ENCODE measurements at regions not wholly inside any gene's neighbourhood (a gene's known extent, or its start where the extent isn't known, plus 50 kb on each side); places are given as distances from the start of the nearest gene placed in this dataset.

DNA sequence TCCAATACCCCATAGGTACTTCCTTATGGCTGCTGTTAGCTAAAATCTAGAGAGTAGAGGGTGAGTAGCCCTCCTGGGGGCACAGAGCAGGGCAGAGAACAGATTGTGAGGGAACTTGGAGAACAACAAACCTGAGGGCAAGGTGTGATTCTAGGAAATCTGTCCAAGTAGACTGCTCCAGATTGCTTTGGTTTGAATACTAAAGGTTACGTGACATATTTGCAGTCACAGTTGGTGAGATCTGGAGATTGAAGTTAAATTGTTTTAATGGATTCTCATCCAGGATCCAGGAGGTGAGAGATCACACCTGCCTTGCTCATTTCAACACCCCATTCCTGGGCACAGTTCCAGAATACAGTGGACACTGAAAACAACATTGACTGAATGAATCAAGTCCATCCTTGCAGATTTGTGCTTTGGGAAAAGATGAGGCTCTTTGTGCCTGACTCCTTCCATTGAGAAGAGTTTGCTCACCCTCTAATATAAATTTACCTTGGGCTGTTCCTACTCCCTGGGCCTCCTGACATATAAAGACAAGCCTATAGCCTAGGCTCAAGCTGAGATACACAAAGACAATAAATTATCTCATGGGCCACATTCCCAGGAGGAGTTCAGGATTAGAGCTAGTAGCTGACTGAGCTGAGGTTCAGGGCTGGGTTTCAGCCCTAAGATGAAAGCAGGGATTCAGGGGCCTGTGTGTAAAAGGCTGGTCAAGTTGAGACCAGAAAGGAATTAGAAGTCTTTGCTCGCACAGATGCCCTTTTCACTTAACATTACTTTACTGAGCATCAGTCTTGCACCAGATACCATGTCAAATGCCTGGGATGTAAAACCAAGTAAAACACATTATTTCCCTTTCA lies 400.9 kb upstream of the MCTP2 start:
- peaks cover 3% of the 10 kb centered on the region for H3K4me1 Mint-ChIP-seq (ENCODE audit: low read depth, unreplicated experiment)
- H3K27ac Mint-ChIP-seq (ENCODE audit: unreplicated experiment) = no peak overlapping the region
- no peak for DNase-seq
- TF ChIP-seq, protein P1, sequence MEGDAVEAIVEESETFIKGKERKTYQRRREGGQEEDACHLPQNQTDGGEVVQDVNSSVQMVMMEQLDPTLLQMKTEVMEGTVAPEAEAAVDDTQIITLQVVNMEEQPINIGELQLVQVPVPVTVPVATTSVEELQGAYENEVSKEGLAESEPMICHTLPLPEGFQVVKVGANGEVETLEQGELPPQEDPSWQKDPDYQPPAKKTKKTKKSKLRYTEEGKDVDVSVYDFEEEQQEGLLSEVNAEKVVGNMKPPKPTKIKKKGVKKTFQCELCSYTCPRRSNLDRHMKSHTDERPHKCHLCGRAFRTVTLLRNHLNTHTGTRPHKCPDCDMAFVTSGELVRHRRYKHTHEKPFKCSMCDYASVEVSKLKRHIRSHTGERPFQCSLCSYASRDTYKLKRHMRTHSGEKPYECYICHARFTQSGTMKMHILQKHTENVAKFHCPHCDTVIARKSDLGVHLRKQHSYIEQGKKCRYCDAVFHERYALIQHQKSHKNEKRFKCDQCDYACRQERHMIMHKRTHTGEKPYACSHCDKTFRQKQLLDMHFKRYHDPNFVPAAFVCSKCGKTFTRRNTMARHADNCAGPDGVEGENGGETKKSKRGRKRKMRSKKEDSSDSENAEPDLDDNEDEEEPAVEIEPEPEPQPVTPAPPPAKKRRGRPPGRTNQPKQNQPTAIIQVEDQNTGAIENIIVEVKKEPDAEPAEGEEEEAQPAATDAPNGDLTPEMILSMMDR (IDR thresholded peaks at IDR 0.05; ENCODE audit: partially characterized antibody, unreplicated experiment) = no peak
- peaks cover 3% of the 10 kb centered on the region for H3K27me3 Mint-ChIP-seq (ENCODE audit: unreplicated experiment)
- no peaks in the 10 kb centered on the region for H3K9me3 Mint-ChIP-seq (ENCODE audit: unreplicated experiment)
- H3K36me3 Mint-ChIP-seq (ENCODE audit: unreplicated experiment) = no peaks in the 10 kb centered on the region
- no peak overlapping the region for H3K4me3 Mint-ChIP-seq (ENCODE audit: unreplicated experiment)

DNA sequence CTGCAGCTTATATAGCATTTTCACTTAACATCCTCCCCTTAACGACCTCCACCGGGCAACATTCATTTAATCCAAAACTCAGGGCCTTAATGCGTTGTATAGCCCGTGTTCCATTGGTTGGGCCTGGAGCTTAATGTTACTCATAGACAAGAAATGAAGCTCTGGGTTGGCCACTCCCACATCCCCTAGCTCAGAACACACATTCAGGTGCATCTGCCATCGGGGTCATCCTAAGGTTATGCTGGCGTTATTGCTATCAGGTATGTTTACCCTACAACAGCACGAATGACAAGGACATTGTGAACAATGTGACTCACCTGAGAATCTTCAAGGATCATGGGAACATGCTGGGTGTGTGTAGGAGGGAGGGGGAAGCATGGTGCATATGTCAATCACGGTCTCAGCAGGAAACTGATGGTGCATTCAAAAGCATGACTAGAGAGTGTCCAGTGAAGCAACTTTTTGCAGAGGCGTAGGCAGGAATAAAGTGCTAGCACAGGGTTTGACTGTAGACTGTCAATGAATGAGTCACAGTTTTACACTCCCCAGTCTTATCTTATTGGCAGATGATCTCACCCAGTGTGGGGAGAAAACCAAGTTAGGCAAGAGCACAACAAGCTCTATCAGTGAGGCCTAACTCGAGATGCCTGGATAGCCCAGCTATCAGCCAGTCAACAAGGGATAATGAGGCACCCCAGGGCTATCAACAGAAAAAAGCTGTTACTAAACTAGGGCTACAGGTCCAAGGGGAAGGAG lies 402.1 kb upstream of the MCTP2 start:
- DNase-seq = no peak
- peaks cover 3% of the 10 kb centered on the region for H3K27me3 Mint-ChIP-seq (ENCODE audit: unreplicated experiment)
- no peaks in the 10 kb centered on the region for H3K36me3 Mint-ChIP-seq (ENCODE audit: unreplicated experiment)
- peaks cover 3% of the 10 kb centered on the region for H3K4me1 Mint-ChIP-seq (ENCODE audit: low read depth, unreplicated experiment)
- TF ChIP-seq, protein P1 (IDR thresholded peaks at IDR 0.05; ENCODE audit: partially characterized antibody, unreplicated experiment) = no peak
- H3K9me3 Mint-ChIP-seq (ENCODE audit: unreplicated experiment) = no peaks in the 10 kb centered on the region
- no peak overlapping the region for H3K27ac Mint-ChIP-seq (ENCODE audit: unreplicated experiment)
- H3K4me3 Mint-ChIP-seq (ENCODE audit: unreplicated experiment) = no peak overlapping the region

DNA sequence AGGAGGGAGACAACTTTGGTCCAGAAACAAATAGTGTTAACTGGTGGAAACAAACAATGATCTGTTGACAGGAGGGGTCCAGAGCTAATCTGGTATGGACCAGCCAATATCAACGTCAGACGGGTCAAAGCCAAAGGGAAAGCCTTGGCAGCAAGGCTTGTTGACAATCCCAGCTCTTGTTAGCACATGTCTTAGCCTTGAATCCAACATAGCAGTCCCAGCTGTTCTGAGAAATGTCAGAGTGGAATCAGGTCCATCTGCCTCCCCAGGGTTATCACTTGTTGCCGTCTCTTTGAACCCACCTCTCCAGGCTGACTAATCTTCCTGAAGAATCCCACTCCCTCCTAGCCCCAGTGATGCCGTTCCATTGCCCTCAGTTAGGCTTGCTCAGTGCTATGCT lies 404.6 kb upstream of the MCTP2 start:
- TF ChIP-seq, protein P1 (IDR thresholded peaks at IDR 0.05; ENCODE audit: partially characterized antibody, unreplicated experiment) = no peak
- H3K27me3 Mint-ChIP-seq (ENCODE audit: unreplicated experiment) = peaks cover 3% of the 10 kb centered on the region
- no peak overlapping the region for H3K27ac Mint-ChIP-seq (ENCODE audit: unreplicated experiment)
- DNase-seq = no peak
- no peaks in the 10 kb centered on the region for H3K36me3 Mint-ChIP-seq (ENCODE audit: unreplicated experiment)
- H3K9me3 Mint-ChIP-seq (ENCODE audit: unreplicated experiment) = no peaks in the 10 kb centered on the region
- H3K4me3 Mint-ChIP-seq (ENCODE audit: unreplicated experiment) = no peak overlapping the region
- H3K4me1 Mint-ChIP-seq (ENCODE audit: low read depth, unreplicated experiment) = peaks cover 3% of the 10 kb centered on the region

DNA sequence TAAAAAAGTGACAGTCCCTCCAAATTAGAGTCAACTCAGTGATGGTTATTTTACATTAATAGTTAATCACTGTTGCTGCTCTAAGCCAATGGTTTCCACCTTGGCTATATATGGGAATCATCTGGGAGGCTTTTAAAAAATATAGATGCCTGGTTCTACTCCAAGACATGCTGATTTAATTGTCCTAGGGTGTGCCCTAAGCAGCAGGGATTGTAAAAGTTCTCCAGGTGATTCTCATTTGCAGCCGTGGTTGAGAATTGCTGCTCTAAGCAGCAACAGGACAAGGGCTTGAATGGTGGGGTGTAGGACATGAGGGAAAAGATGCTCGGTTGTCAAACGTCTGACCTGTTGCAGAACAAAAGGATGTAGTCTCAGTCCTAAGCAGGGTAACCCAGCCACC lies 405.1 kb upstream of the MCTP2 start:
- Mint-ChIP-seq H3K36me3 (ENCODE audit: unreplicated experiment) (no peaks in the 10 kb centered on the region), H3K4me3 (ENCODE audit: unreplicated experiment) (no peak overlapping the region), H3K4me1 (ENCODE audit: low read depth, unreplicated experiment) (peaks cover 3% of the 10 kb centered on the region), H3K9me3 (ENCODE audit: unreplicated experiment) (no peaks in the 10 kb centered on the region), H3K27me3 (ENCODE audit: unreplicated experiment) (peaks cover 3% of the 10 kb centered on the region), H3K27ac (ENCODE audit: unreplicated experiment) (no peak overlapping the region)
- no peak for DNase-seq
- TF ChIP-seq, protein P1 (IDR thresholded peaks at IDR 0.05; ENCODE audit: partially characterized antibody, unreplicated experiment) = no peak

DNA sequence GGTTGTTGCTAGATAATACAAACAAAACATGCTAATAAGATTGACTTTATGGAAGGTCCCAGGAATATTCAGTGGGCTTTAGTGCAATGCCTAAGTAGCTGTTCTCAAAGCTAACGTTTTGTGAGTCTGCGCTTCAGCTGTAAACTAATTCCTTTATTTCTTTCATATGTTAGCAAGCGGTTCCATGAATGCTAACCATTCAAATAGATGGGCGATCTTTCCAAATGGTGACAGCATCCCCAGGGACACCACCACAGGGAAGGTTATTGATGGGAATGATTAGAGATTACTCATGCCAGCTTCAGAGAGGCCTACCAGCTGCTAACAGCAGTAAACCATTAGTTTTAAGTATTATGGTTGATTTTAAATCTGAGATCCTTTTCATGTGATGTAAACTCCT lies 405.7 kb upstream of the MCTP2 start:
- H3K9me3 Mint-ChIP-seq (ENCODE audit: unreplicated experiment) = no peaks in the 10 kb centered on the region
- H3K36me3 Mint-ChIP-seq (ENCODE audit: unreplicated experiment) = no peaks in the 10 kb centered on the region
- no peak for DNase-seq
- H3K27ac Mint-ChIP-seq (ENCODE audit: unreplicated experiment) = no peak overlapping the region
- H3K4me3 Mint-ChIP-seq (ENCODE audit: unreplicated experiment) = no peak overlapping the region
- peaks cover 3% of the 10 kb centered on the region for H3K4me1 Mint-ChIP-seq (ENCODE audit: low read depth, unreplicated experiment)
- H3K27me3 Mint-ChIP-seq (ENCODE audit: unreplicated experiment) = peaks cover 2% of the 10 kb centered on the region
- TF ChIP-seq, protein P1 (IDR thresholded peaks at IDR 0.05; ENCODE audit: partially characterized antibody, unreplicated experiment) = no peak
